SU-DHL-6 (cell line): ENCODE measurements at regions not wholly inside any gene's neighbourhood (a gene's known extent, or its start where the extent isn't known, plus 50 kb on each side); places are given as distances from the start of the nearest gene placed in this dataset.
A peak's percentile ranks its signal among the peaks of the same experiment; 100 is the strongest.

Experiments
- H2AFZ ChIP-seq: fragments of 200-600 bp; sonication (generic); 2 replicates; pipeline ENCODE4 v1.6.1; 2014; ENCODE audit warnings: low read depth, mild to moderate bottlenecking, moderate library complexity, mixed read lengths, antibody characterized with exemption, low read length; ENCODE audit not compliant: severe bottlenecking
- H3F3A ChIP-seq: fragments of 200-600 bp; shearing (Covaris generic); 2 replicates; pipeline ENCODE4 v1.6.0; 2016; ENCODE audit warnings: antibody characterized with exemption, mild to moderate bottlenecking; ENCODE audit not compliant: insufficient read depth
- H3K27ac ChIP-seq: fragments of 200-600 bp; sonication (generic); 2 replicates; pipeline ENCODE4 v1.5.1; 2016; ENCODE audit warnings: low read depth, mild to moderate bottlenecking, low read length, moderate library complexity, mixed read lengths
- H3K27me3 ChIP-seq: fragments of 200-600 bp; sonication (generic), shearing (Covaris generic); 2 replicates; pipeline ENCODE4 v1.6.0; 2014; ENCODE audit warnings: mild to moderate bottlenecking, low read length
- H3K36me3 ChIP-seq: fragments of 200-600 bp; sonication (generic); 2 replicates; pipeline ENCODE4 v1.6.1; 2014; ENCODE audit warnings: mild to moderate bottlenecking, low read length, mixed read lengths
- H3K4me2 ChIP-seq: fragments of 300-600, 200-600 bp; shearing (Covaris generic), sonication (generic); 2 replicates; pipeline ENCODE4 v1.6.0; 2014; ENCODE audit warnings: low read length, low read depth, mild to moderate bottlenecking; ENCODE audit not compliant: poor library complexity, severe bottlenecking
- H3K4me3 ChIP-seq: fragments of 200-600 bp; sonication (generic); 2 replicates; pipeline ENCODE4 v1.5.1; 2014; ENCODE audit warnings: antibody characterized with exemption, low read length, mild to moderate bottlenecking, mixed read lengths; ENCODE audit not compliant: insufficient read depth, poor library complexity, severe bottlenecking
- H3K79me2 ChIP-seq: fragments of 200-600 bp; sonication (generic); 2 replicates; pipeline ENCODE4 v1.6.1; 2014; ENCODE audit warnings: mild to moderate bottlenecking, low read length, moderate library complexity; ENCODE audit not compliant: insufficient read depth
- H3K9ac ChIP-seq: fragments of 200-600 bp; sonication (generic); 2 replicates; pipeline ENCODE4 v1.7.0; 2014; ENCODE audit warnings: mild to moderate bottlenecking, low read length
- H3K9me2 ChIP-seq: fragments of 200-600 bp; sonication (generic); replicated peaks from 2 replicates; pipeline ENCODE4 v1.6.1; 2014; ENCODE audit warnings: low read length; ENCODE audit not compliant: insufficient read depth
- H3K9me3 ChIP-seq: fragments of 200-600 bp; sonication (generic); 2 replicates; pipeline ENCODE4 v1.6.1; 2014; ENCODE audit warnings: low read length, mixed read lengths; ENCODE audit not compliant: insufficient read depth
- H4K20me1 ChIP-seq: fragments of 200-600 bp; sonication (generic); 2 replicates; pipeline ENCODE4 v1.6.1; 2014; ENCODE audit warnings: low read depth, mild to moderate bottlenecking, antibody characterized with exemption, low read length, moderate library complexity, mixed read lengths
- CTCF ChIP-seq: fragments of 200-600 bp; sonication (generic); IDR thresholded peaks from one replicate; pipeline ENCODE4 v1.5.1; 2017; ENCODE audit warnings: antibody characterized with exemption, mild to moderate bottlenecking, low read length, moderate library complexity; ENCODE audit not compliant: insufficient read depth, poor library complexity, severe bottlenecking
- EZH2phosphoT487 ChIP-seq: fragments of 200-600 bp; sonication (generic), shearing (Covaris generic); conservative IDR thresholded peaks from 2 replicates; pipeline ENCODE4 v1.6.1; 2018; ENCODE audit warnings: mild to moderate bottlenecking, antibody characterized with exemption, low read length, moderate library complexity, mixed read lengths

GRCh38 chr16:64058685-64059084 is 1063.2 kb downstream of the CDH11 start:
- no peaks in the 10 kb centered on the region for H3K9me3 ChIP-seq
- no peaks in the 10 kb centered on the region for H4K20me1 ChIP-seq
- no peaks in the 10 kb centered on the region for H3F3A ChIP-seq
- no peaks in the 10 kb centered on the region for H3K36me3 ChIP-seq
- no peak overlapping the region for H3K27ac ChIP-seq
- no peak overlapping the region for H3K4me3 ChIP-seq
- no peaks in the 10 kb centered on the region for H3K27me3 ChIP-seq
- no peak overlapping the region for H3K9ac ChIP-seq
- no peaks in the 10 kb centered on the region for H3K79me2 ChIP-seq
- no peak overlapping the region for H2AFZ ChIP-seq
- no peaks in the 10 kb centered on the region for H3K9me2 ChIP-seq
- TF ChIP-seq EZH2phosphoT487 (no peak), CTCF (no peak)
- no peak overlapping the region for H3K4me2 ChIP-seq

- H4K20me1 ChIP-seq, result no peaks in the 10 kb centered on the region
- H3K9me2 ChIP-seq, result no peaks in the 10 kb centered on the region
- no peak overlapping the region for H3K4me3 ChIP-seq
- H3K27me3 ChIP-seq, result no peaks in the 10 kb centered on the region
- no peak overlapping the region for H3K9ac ChIP-seq
- no peak overlapping the region for H2AFZ ChIP-seq
- TF ChIP-seq CTCF (peak; percentile 34), EZH2phosphoT487 (no peak)
- H3K79me2 ChIP-seq, result no peaks in the 10 kb centered on the region
- no peaks in the 10 kb centered on the region for H3F3A ChIP-seq
- no peak overlapping the region for H3K27ac ChIP-seq
- H3K36me3 ChIP-seq, result no peaks in the 10 kb centered on the region
- H3K9me3 ChIP-seq, result no peaks in the 10 kb centered on the region
- H3K4me2 ChIP-seq, result no peak overlapping the region
These were observed 1070.0 kb downstream of the CDH11 start for GRCh38 chr16:64051824-64052223.

GRCh38 chr16:64047878-64048277 is 1074.0 kb downstream of the CDH11 start:
- H4K20me1 ChIP-seq, result no peaks in the 10 kb centered on the region
- no peak overlapping the region for H3K4me3 ChIP-seq
- no peaks in the 10 kb centered on the region for H3F3A ChIP-seq
- no peaks in the 10 kb centered on the region for H3K9me3 ChIP-seq
- no peaks in the 10 kb centered on the region for H3K27me3 ChIP-seq
- no peak overlapping the region for H3K4me2 ChIP-seq
- no peak overlapping the region for H2AFZ ChIP-seq
- TF ChIP-seq EZH2phosphoT487 (no peak), CTCF (no peak)
- H3K27ac ChIP-seq, result no peak overlapping the region
- no peaks in the 10 kb centered on the region for H3K79me2 ChIP-seq
- H3K9ac ChIP-seq, result no peak overlapping the region
- no peaks in the 10 kb centered on the region for H3K36me3 ChIP-seq
- no peaks in the 10 kb centered on the region for H3K9me2 ChIP-seq
